Keratinocyte (primary cell): ENCODE measurements at regions not wholly inside any gene's neighbourhood (a gene's known extent, or its start where the extent isn't known, plus 50 kb on each side); places are given as distances from the start of the nearest gene placed in this dataset.

ENCODE experiments used
- EZH2 ChIP-seq: IDR thresholded peaks from one replicate; pipeline ENCODE4 v1.6.1; 2012; ENCODE audit warnings: inconsistent platforms, mild to moderate bottlenecking, low read length, moderate library complexity
- TF ChIP-seq, protein P1 (sequence below), 3 experiments: IDR thresholded peaks in 1 of 3; conservative IDR thresholded peaks in 1 of 3; optimal IDR thresholded peaks in 1 of 3; 2 replicates in 2 of 3; 3 replicates in 1 of 3; pipeline versions ENCODE3 to v1.5.1; 2011; ENCODE audit warnings: low read length in 3 of 3, mild to moderate bottlenecking in 3 of 3, moderate library complexity in 2 of 3, control low read depth in 1 of 3, inconsistent platforms in 1 of 3; ENCODE audit not compliant: insufficient read depth in 2 of 3; ENCODE audit errors: extremely low read depth in 1 of 3

- TF ChIP-seq, protein P1, sequence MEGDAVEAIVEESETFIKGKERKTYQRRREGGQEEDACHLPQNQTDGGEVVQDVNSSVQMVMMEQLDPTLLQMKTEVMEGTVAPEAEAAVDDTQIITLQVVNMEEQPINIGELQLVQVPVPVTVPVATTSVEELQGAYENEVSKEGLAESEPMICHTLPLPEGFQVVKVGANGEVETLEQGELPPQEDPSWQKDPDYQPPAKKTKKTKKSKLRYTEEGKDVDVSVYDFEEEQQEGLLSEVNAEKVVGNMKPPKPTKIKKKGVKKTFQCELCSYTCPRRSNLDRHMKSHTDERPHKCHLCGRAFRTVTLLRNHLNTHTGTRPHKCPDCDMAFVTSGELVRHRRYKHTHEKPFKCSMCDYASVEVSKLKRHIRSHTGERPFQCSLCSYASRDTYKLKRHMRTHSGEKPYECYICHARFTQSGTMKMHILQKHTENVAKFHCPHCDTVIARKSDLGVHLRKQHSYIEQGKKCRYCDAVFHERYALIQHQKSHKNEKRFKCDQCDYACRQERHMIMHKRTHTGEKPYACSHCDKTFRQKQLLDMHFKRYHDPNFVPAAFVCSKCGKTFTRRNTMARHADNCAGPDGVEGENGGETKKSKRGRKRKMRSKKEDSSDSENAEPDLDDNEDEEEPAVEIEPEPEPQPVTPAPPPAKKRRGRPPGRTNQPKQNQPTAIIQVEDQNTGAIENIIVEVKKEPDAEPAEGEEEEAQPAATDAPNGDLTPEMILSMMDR (optimal IDR thresholded peaks at IDR 0.05 in 1 of 3, IDR thresholded peaks at IDR 0.05 in 1 of 3, conservative IDR thresholded peaks at IDR 0.05 in 1 of 3; ENCODE audit: extremely low read depth in 1 of 3, insufficient read depth in 2 of 3, low read length in 3 of 3): no peak
- no peak for TF ChIP-seq EZH2
These were observed 140.1 kb upstream of the CAMK1G start for GRCh38 chr1:209443361-209443931.
